GM19035 (cell line): ENCODE measurements at regions not wholly inside any gene's neighbourhood (a gene's known extent, or its start where the extent isn't known, plus 50 kb on each side); places are given as distances from the start of the nearest gene placed in this dataset.
"Not testable (repeated sequence)": the region's sequence is repeated elsewhere in the genome, so short reads cannot be mapped to it uniquely, and the experiment has no call there.

Experiments
- ATAC-seq: cut with Tn5 transposase; IDR thresholded peaks from one replicate; pipeline ENCODE4 v1.9.1; 2021; ENCODE audit not compliant: unreplicated experiment

DNA sequence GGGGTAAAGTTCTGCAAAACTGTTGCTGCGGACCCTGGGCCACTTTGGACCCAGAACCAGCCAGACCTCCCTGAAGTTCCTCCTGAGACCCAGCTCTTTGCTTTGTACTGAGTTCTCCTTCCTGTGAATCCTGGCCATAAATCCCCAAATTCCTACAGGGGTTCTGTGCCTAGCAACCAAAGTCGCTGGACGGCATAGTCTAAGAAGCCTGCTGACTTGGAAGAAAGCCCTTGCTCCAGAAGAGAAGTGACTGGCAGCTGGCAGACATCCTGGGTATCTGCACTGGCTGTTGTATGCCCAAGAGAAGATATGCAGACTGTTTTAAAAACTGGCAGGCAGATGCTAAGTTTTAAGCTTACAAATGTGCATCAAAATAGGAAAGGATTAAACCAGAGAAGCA lies 99.9 kb upstream of the SLC24A4 start:
- no peak for ATAC-seq

- ATAC-seq: no peak
Observed at GRCh38 chr14:92224358-92224954, 98.5 kb upstream of the SLC24A4 start.

GRCh38 chr14:92225731-92226130 lies 97.2 kb upstream of the SLC24A4 start:
- no peak for ATAC-seq

GRCh38 chr14:92226166-92226565 lies 96.8 kb upstream of the SLC24A4 start:
- ATAC-seq: not testable (repeated sequence)

- no peak for ATAC-seq
Observed at GRCh38 chr14:92236243-92236900, 86.6 kb upstream of the SLC24A4 start.

DNA sequence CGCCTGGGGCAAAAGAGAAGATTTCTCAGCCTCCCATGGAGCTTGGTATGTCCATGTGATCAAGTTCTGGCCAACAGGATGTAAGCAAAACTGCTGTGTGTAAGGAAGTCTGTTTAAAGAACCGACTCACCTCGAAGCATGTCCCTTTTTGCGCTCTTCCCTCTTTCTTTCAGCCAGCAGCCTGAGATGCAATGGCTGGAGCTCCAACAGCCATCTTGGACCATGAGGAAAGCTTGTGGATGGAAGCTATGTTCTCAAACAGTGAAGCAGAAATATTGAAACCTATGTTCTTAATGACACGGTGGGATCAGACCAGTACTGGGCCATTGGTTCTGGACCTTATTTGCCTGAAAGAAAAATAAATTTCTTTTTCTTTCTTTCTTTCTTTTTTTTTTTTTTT lies 82.3 kb upstream of the SLC24A4 start:
- no peak for ATAC-seq

DNA sequence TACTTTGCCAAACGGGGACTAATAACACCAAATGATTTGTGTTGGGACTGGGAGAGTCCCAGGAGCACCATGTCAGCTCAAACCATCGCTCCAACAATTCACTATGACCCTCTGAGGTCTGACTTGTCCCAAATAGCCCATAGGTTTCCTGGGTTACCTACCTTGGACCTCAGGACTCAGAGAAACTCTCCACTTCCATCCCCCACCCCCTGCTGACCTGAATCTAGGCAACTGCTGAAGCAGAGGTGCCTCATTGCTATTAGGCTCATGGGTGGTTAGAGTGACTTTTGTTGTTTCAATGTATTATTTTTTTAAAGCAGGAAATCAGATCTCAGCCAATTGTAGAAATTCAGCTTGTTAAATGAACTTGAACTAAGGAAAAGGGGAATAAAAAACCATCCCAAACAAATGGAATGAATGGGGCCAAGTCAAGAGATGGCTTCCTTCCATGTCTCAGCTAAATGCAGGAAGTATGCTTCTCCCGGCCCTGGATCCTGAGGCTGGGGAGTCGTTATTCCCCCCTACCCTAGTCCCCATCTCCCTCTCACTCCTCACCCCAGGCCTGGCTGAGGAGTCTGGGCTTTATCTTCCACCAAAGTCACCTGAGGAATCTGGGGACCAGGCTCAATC lies 80.9 kb upstream of the SLC24A4 start:
- ATAC-seq: no peak

DNA sequence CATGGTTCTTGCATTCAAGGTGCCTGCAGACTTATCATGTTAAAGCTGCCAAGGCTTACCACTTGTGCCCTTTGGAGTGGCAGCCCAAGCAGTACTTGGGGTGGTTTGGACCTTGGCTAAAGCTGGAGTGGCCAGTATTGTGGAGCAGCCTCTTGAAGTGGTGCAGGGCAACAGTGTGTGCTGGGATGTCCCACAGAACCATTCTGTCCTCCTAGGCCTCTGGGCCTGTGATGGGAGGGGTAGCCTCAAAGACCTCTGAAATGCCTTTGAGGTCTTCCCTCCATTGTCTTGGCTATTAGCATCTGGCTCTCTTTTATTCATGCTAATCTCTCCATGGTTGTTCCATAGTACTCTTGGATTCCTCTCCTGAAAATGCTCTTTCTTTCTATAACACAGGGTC lies 78.2 kb upstream of the SLC24A4 start:
- no peak for ATAC-seq

DNA sequence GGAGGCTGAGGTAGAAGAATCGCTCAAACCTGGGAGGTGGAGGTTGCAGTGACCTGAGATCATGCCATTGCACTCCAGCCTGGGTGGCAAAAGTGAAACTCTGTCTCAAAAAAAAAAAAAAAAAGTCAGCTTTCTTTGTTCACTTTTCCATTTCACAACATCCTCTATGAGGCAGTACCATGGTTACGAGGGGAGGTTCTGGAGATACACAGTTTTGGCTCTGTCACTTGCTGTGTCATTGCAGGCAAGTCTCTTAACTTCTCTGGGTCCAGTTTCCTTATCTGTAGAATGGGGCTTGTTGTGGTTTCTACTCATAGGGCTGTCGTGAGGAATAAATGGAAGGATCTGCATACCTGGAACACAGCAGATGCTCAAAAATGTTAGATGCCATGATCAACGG lies 75.6 kb upstream of the SLC24A4 start:
- no peak for ATAC-seq

DNA sequence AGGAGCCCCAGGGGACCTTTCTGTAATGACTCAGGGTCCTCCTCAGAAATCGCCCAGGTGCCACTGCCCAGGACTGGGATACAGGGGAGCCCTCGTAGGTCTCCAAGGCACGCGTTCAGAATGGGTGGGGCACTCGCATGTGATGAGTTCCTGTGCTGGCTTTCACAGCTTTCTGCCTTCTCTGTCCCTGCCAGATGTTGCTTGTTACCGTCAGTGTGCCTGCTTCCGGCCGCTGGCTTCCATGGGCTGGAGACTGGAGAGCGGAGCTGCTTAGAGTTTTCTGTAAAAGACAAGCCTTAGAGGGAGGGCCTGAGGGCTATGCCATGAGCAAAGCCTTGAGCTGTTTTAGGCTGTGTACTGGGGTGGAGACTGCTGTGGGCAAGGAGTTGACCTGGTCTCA lies 75.0 kb upstream of the SLC24A4 start:
- ATAC-seq: no peak

DNA sequence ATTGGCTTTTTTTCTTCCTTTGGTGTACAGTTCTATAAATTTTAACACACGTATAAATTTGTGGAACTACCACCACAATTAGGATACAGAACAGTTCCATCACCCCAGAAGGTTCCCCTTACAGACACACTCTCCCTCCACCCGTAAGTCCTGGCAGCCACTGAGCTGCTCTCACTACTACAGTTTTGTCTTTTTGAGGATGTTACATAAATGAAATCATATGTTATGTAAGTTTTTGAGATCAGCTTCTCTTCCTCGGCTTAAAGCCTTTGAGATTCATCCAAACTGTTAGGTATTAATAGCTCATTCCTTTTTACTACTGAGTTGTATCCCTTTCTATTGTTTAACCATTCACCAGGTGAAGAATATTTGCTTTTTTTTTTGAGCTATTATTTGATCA lies 74.3 kb upstream of the SLC24A4 start:
- no peak for ATAC-seq

GRCh38 chr14:92250366-92250765 lies 72.6 kb upstream of the SLC24A4 start:
- ATAC-seq: not testable (repeated sequence)

GRCh38 chr14:92252323-92252722 lies 70.6 kb upstream of the SLC24A4 start:
- ATAC-seq: no peak

GRCh38 chr14:92253381-92253894 lies 69.5 kb upstream of the SLC24A4 start:
- no peak for ATAC-seq

- ATAC-seq: no peak
Observed at GRCh38 chr14:92254786-92255185, 68.2 kb upstream of the SLC24A4 start.

DNA sequence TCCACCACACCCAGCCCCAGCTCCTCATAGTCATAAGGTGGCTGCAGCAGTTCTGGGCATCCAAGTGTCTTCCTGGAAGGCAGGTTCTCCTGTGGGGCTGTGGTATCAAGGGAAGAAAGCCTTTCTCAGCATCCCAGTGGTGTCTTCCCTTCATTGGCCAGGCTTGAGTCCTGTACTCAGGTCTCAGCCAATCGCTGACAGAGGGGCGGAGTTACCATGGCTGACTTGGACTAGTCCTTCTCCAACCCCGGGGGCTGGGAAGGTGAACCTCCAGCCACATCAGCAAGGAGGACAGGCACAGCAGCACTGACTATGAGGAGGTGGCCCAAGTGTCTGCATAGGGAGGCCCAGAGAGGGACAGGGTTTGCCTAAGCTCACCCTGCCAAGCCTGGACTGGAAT lies 64.0 kb upstream of the SLC24A4 start:
- ATAC-seq: no peak

- ATAC-seq: peak; percentile 71
Observed at GRCh38 chr14:92259613-92260357, 63.2 kb upstream of the SLC24A4 start.

DNA sequence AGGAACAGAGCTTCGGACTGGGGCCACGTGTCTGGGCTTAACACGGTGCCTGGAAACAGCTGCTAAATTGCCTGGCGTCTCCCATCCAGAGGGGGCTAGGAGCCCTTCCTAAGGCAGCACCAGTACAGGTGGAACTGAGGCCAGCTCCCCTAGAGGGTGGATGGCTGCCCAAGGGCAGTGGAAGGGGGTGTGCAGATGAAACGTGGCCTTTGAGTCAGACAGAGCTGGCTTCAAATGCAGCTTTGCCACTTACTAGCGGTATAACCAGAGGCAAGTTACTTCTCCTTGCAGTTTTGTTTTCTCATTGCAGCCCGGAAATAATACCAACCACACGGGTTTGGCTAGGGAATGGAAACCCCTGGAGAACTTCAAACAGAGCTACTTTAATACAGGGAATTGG lies 59.3 kb upstream of the SLC24A4 start:
- no peak for ATAC-seq

DNA sequence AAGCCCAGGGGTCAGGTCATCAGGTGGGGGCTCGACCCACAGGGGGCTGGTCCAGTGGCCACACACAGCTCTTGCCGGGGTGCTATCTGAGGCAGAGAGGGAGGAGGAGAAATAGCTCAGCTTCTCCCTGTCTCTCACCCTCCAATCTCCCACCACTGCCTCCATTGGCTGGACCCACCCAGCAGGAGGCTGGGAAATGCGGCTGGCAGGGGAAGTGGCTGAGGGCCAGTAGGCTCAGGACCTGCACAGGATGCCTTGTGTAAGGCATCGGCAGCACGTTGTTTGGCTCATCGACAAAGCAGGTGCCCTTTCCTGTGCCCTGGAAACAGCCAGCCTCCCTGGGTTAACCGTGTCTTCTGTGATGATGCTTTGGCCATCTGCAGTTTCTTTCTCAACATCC lies 58.8 kb upstream of the SLC24A4 start:
- no peak for ATAC-seq

DNA sequence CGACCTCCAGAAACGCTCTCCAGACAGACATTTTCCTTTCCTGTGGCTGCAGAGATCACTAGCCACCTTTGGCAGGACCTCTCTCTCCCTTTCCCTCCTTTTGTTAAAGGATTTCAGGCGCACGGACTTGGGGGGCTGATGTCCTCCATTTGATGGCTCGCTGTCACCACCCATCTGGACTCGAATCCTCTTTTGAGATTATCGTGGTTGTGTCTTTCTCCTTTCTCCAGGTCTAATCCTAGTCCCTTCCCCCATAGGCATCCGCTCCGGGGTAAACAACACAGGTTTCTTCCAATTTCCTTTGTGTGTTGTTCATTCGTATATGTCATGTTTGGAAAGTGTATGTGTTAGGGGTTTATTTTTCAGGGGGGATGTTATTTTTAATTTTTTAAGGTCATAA lies 56.7 kb upstream of the SLC24A4 start:
- no peak for ATAC-seq
